Aorta (tissue), 5 donors: ENCODE measurements at regions not wholly inside any gene's neighbourhood (a gene's known extent, or its start where the extent isn't known, plus 50 kb on each side); places are given as distances from the start of the nearest gene placed in this dataset.

Experiments
- ATAC-seq: fragments of 200-7000 bp; cut with Tn5 transposase; one replicate; pipeline ENCODE4 v1.9.1; 2022; ENCODE audit warnings: moderate library complexity; ENCODE audit not compliant: low FRiP score
- DNase-seq, 2 donors: peaks; one replicate each; pipeline ENCODE4 v3.0.0-alpha.2; 2020
- H3K27ac ChIP-seq, 2 donors: one replicate each; pipeline ENCODE4 v1.5.1; 2013; ENCODE audit warnings: low read length in 2 of 2, mild to moderate bottlenecking in 2 of 2, moderate library complexity in 2 of 2, control low read depth in 1 of 2, inconsistent platforms in 1 of 2, low read depth in 1 of 2
- H3K27me3 ChIP-seq, 2 donors: one replicate each; pipeline ENCODE4 v1.6.1; 2013; ENCODE audit warnings: control low read depth in 1 of 2, low read length in 1 of 2, mild to moderate bottlenecking in 1 of 2, moderate library complexity in 1 of 2; ENCODE audit not compliant: insufficient read depth in 2 of 2, control insufficient read depth in 1 of 2
- H3K36me3 ChIP-seq, 2 donors: one replicate each; pipeline ENCODE4 v1.6.1; 2013; ENCODE audit warnings: control low read depth in 1 of 2, low read length in 1 of 2, mild to moderate bottlenecking in 1 of 2; ENCODE audit not compliant: insufficient read depth in 2 of 2, control insufficient read depth in 1 of 2
- H3K4me1 ChIP-seq, 2 donors: one replicate each; pipeline ENCODE4 v1.6.1; 2013; ENCODE audit warnings: low read length in 2 of 2, control low read depth in 1 of 2, mild to moderate bottlenecking in 1 of 2, moderate library complexity in 1 of 2; ENCODE audit not compliant: insufficient read depth in 2 of 2, control insufficient read depth in 1 of 2
- H3K4me3 ChIP-seq, 2 donors: one replicate each; pipeline ENCODE4 v1.5.1; 2013; ENCODE audit warnings: low read length in 2 of 2, control low read depth in 1 of 2, mild to moderate bottlenecking in 1 of 2
- H3K9me3 ChIP-seq: one replicate; pipeline ENCODE4 v1.6.1; 2013; ENCODE audit warnings: mild to moderate bottlenecking, low read length; ENCODE audit not compliant: control insufficient read depth
- WGBS, 2 donors: extraction: QIAGEN DNeasy Blood & Tissue Kit; methylation state at CpG; one replicate each; pipeline ENCODE4 v1.1.7; 2013; 5-methylcytosine and 5-hydroxymethylcytosine counted together
- intact Hi-C, 2 donors: fragments of 100-400 bp; cut with DNase I; formaldehyde crosslinking; loops; one replicate each; pipeline versions ENCODE4 v1.14.2 to v1.15.0; 2022
- donor health status: healthy with polysubstance abuse.
- donor health status: Bipolar disorder and iron deficiency.
- donor health status: DM: no; HTN: no; CAD: no.
- donor health status: DM: no; HTN: no; CAD: no.
- donor health status: DM: yes; HTN: yes; CAD: no.

DNA sequence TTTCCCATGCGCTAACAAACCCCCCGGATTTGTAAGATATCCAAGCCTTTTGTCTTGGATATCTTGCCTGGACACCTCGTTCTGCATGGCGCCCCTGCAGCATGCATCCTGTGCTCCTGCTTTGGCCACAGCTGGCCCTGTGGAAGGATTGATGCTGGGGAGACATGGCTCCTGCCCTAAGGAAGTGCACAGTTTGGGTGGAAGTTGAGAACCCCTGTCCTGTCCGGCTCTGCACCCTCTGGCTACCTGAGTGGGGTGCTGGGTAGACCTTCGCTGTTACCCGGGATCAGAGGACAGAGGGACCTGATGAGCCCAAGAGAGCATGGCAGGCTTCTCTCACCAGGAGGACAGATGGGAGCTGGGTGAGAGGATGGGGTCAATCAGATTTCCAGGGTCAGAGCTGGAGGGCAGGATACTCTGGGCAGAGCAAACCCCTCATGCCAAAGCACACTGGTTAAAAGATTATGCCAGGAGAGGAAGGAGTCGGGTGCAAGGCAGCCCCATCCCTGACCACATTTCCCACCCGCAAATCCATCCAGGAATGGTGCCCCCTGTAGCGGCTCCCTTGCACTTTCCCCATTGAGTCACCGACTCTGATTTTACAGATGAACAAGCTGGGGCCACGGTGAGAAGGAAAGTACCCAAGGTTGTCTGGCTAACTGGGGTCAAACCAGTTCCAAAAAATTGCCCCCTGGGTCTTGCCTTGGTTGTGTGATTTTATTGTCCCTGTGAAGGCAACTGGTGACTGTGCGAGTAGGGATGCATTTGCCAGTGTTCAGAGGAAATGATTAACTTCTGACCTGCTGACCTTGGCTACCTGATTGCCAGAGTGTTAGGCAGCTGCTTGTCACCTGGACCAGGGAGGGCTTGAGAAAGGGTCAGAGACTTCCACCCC lies 290.1 kb upstream of the ZMIZ1 start:
- H3K27ac ChIP-seq = peak overlapping the region in 1 of 2 donors; percentile 48
- intact Hi-C loops = no loop called here
- 86 to 87% methylated on average over 13 of the region's 13 CpGs for WGBS, 2 donors

DNA sequence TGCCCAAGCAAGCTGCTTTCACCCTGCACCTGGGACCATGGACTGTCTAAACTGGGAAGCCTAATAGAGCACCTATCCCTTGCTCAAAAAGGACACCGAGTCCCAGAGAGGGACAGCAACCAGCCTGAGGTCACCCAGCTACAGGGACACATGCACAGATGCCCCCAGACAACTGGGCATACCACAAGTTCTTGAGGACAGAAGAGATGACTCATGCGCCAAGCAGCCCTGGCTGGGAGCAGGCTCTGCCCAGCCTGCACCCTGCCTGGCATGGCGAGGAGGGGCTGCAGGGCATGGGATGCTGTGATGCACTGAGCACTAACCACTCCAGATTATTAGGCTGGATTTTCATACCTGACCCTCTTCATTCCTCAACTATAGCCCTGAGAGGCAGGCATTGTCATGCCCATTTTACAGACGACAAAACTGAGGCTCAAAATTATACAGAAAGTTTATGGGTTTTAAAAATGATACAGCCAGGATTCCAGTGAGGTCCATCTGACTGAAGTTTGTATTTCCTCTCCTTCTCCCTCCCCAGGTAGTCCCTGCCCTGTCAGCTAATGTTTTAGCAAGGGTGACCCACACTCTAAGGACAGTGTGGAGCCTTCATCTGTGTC lies 289.3 kb upstream of the ZMIZ1 start:
- Histone ChIP-seq H3K4me1 (no peaks in the 10 kb centered on the region), H3K9me3 (no peaks in the 10 kb centered on the region), H3K36me3 (no peaks in the 10 kb centered on the region), H3K27me3 (no peaks in the 10 kb centered on the region), H3K27ac (no peak overlapping the region), H3K4me3 (no peak overlapping the region)
- DNase-seq (peak in 1 of 2 donors; percentile 50), ATAC-seq (no peak)
- intact Hi-C loops = no loop called here
- 55 to 78% methylated on average over 4 of the region's 4 CpGs for WGBS, 2 donors

More for the DNA sequence above, 290.1 kb upstream of the ZMIZ1 start:
- H3K36me3 ChIP-seq = no peaks in the 10 kb centered on the region
- H3K4me1 ChIP-seq = no peaks in the 10 kb centered on the region
- H3K4me3 ChIP-seq = no peak overlapping the region
- DNase-seq = no peak
- ATAC-seq = no peak
- H3K9me3 ChIP-seq = no peaks in the 10 kb centered on the region
- H3K27me3 ChIP-seq = no peaks in the 10 kb centered on the region

DNA sequence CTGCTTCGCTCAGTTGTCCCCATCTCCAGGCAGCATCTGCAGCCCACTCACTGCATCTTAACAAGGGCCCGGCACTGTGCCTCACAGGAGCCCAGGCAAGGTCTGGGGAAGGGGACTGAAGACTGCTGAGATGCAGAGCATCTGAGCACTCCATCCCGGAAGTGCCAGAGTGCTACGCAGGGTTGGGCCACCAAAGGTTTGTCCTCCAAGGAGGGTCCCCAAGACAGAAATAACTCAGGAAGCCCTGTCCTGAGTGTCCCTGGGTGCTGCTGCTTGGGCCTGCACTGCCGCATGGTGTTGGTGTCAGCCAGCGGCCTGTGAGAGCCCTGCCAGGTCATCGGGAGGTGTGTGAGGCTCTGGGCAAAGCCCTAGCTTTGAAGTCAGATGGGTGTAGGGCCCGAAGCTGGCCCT lies 288.2 kb upstream of the ZMIZ1 start:
- no peak overlapping the region for H3K4me3 ChIP-seq
- H3K27ac ChIP-seq = no peak overlapping the region
- WGBS, 2 donors = 51 to 53% methylated on average over 8 of the region's 8 CpGs
- no peaks in the 10 kb centered on the region for H3K36me3 ChIP-seq
- H3K4me1 ChIP-seq = no peaks in the 10 kb centered on the region
- no peak for ATAC-seq
- H3K27me3 ChIP-seq = no peaks in the 10 kb centered on the region
- DNase-seq = no peak
- H3K9me3 ChIP-seq = no peaks in the 10 kb centered on the region
- intact Hi-C loops = no loop called here

DNA sequence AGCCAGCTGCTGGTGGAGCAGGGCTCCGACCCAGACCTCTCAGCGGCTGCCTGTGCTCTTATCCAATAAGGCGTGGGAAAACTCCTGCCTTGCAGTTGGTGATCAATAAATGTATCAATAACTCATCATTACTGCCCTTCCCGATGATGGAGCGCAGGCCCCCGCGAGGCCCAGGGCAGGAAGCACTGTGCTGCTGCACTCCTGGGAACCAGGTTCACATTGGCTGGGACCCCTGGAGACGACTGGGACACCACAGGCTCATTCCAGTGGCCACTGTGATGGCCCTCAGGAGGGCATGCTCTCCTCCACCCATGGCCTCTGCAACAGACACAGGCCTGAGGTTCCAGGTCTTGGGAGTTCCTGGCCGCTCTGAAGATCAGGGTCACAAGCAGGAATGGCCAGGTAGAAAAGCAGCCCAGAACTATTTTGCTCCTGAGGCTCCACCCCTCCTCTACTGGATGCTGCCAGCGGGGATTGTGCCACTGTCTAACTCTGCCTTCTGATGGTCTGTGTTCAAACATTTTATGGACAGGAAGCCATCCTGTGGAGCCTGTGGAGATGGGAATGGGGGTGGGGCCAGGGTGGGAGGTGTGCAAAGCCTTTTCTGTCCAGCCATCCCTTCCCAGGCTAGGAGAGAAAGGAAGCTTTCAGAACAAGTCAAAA lies 287.4 kb upstream of the ZMIZ1 start:
- no peak for DNase-seq
- ATAC-seq = no peak
- H3K4me3 ChIP-seq = no peak overlapping the region
- H3K9me3 ChIP-seq = no peaks in the 10 kb centered on the region
- H3K4me1 ChIP-seq = no peaks in the 10 kb centered on the region
- peaks cover 0 to 2% of the 10 kb centered on the region in 2 donors for H3K27me3 ChIP-seq
- WGBS, 2 donors = 93 to 94% methylated on average over 10 of the region's 10 CpGs
- no peak overlapping the region for H3K27ac ChIP-seq
- no peaks in the 10 kb centered on the region for H3K36me3 ChIP-seq
- intact Hi-C loops = no loop called here

DNA sequence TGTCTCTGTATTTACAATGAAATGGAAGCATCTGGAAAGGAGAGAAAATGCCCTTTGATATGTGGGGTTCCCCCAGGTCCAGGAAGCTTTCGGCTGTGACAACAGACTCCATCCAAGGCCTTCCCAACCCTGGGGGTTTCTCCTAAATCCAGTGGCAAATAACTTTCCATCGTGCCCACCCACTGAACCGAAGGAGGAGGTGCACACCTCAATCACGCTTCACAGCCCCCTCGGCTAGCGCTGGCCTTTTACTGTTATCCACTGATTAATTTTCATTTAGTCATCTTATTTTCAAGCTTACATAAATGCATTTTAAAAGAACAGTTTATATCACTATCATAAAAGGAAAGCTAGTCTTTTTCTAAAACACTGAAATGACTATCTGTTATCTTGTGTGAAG lies 286.8 kb upstream of the ZMIZ1 start:
- intact Hi-C loops = no loop called here
- ATAC-seq (no peak), DNase-seq (no peak)
- Histone ChIP-seq H3K36me3 (no peaks in the 10 kb centered on the region), H3K27ac (no peak overlapping the region), H3K4me3 (no peak overlapping the region), H3K9me3 (no peaks in the 10 kb centered on the region), H3K4me1 (no peaks in the 10 kb centered on the region), H3K27me3 (peaks cover 0 to 2% of the 10 kb centered on the region in 2 donors)
- WGBS, 2 donors = 90 to 91% methylated on average over 6 of the region's 6 CpGs

DNA sequence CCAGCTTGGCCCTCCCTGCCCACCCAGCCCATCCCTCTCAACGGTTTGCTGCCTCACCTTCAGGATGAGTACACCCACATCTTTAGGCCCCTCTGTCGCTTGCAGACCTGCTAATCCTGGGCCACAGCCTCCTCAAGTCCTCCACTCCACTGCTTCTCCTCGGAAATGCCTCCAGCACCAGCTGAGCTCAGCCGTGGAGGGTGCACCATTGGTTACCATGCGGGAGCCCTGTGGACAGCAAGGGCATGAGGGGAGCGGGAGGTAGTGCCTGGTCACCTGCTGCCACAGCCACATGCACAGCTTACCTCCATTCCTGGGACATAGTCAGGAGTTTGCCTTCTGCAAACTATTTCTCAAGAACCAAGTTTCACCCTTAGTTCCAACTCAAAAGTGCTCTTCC lies 286.3 kb upstream of the ZMIZ1 start:
- no peak overlapping the region for H3K4me3 ChIP-seq
- ATAC-seq (no peak), DNase-seq (no peak)
- no peak overlapping the region for H3K27ac ChIP-seq
- H3K9me3 ChIP-seq = no peaks in the 10 kb centered on the region
- H3K4me1 ChIP-seq = no peaks in the 10 kb centered on the region
- WGBS, 2 donors = 94 to 97% methylated on average over 6 of the region's 6 CpGs
- peaks cover 0 to 2% of the 10 kb centered on the region in 2 donors for H3K27me3 ChIP-seq
- intact Hi-C loops = no loop called here
- H3K36me3 ChIP-seq = no peaks in the 10 kb centered on the region

DNA sequence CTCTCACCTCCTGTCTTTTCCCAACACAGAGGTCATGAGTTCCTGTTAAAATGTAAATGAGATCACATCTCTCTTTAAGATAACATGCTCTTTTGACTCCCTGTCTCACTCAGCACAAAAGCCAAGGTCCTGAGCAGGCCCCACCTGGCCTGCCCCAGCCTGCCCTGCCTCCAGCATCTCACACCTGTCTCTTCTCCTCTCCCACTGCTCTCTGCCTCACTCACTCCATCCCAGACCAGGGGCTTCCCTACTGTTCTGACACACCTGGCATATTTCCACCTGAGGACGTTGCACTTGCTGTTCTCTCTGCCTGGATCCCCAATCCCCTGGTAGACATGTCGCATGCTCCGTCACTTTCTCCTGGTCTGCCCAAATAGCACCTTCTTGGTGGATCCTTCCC lies 285.0 kb upstream of the ZMIZ1 start:
- ATAC-seq (no peak), DNase-seq (no peak)
- no peaks in the 10 kb centered on the region for H3K36me3 ChIP-seq
- peaks cover 0 to 2% of the 10 kb centered on the region in 2 donors for H3K27me3 ChIP-seq
- H3K27ac ChIP-seq = no peak overlapping the region
- WGBS, 2 donors = 94% methylated on average over 3 of the region's 3 CpGs
- intact Hi-C loops = no loop called here
- H3K4me1 ChIP-seq = no peaks in the 10 kb centered on the region
- no peaks in the 10 kb centered on the region for H3K9me3 ChIP-seq
- H3K4me3 ChIP-seq = no peak overlapping the region

DNA sequence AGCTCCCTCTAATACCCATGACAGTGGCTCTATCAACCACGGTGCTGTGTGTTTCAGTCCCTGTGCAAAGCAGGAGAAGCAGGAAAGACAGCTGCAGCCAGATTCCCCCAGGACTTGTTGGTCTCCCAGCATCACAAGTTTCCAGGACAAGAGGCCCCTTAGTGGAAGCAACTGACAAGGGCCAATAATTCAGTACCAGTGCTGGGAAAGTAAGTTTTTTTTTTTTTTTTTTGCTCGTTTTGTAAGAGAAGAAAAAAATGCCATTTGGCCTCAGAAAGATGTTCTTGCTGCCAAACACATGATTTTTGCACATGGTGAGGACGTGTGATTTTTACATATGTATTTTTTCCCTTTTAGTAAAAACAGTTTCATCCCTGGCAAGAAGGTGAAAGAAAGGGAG lies 284.2 kb upstream of the ZMIZ1 start:
- DNase-seq (no peak), ATAC-seq (peak; percentile 52)
- intact Hi-C loops = no loop called here
- Histone ChIP-seq H3K36me3 (no peaks in the 10 kb centered on the region), H3K4me3 (no peak overlapping the region), H3K27me3 (peaks cover 0 to 2% of the 10 kb centered on the region in 2 donors), H3K27ac (no peak overlapping the region), H3K9me3 (no peaks in the 10 kb centered on the region), H3K4me1 (no peaks in the 10 kb centered on the region)
- 11 to 12% methylated on average over 3 of the region's 3 CpGs for WGBS, 2 donors
